Uterus (tissue), 3 donors: ENCODE measurements at regions not wholly inside any gene's neighbourhood (a gene's known extent, or its start where the extent isn't known, plus 50 kb on each side); places are given as distances from the start of the nearest gene placed in this dataset.

ENCODE experiments used
- DNase-seq, 2 donors: peaks; one replicate each; pipeline ENCODE4 v3.0.0-alpha.2; 2019 to 2020
- H3K27ac ChIP-seq, 2 donors: fragments of 200-600 bp; sonication (generic); 1 replicate in 1 of 2; 2 replicates in 1 of 2; pipeline ENCODE4 v1.5.1; 2016 to 2018
- H3K27me3 ChIP-seq, 2 donors: fragments of 200-600 bp; sonication (generic); one replicate each; pipeline ENCODE4 v1.5.1; 2018 to 2019; ENCODE audit warnings: control low read depth in 1 of 2
- H3K36me3 ChIP-seq, 2 donors: fragments of 200-600 bp; sonication (generic); one replicate each; pipeline ENCODE4 v1.5.1; 2019; ENCODE audit warnings: control low read depth in 1 of 2
- H3K4me1 ChIP-seq, 2 donors: fragments of 200-600 bp; sonication (generic); one replicate each; pipeline ENCODE4 v1.5.1; 2018 to 2019; ENCODE audit warnings: control low read depth in 1 of 2
- H3K4me3 ChIP-seq, 2 donors: fragments of 200-600 bp; sonication (generic); 1 replicate in 1 of 2; 2 replicates in 1 of 2; pipeline ENCODE4 v1.5.1; 2018 to 2019; ENCODE audit warnings: mild to moderate bottlenecking in 1 of 2
- H3K9me3 ChIP-seq, 2 donors: fragments of 200-600 bp; sonication (generic); one replicate each; pipeline ENCODE4 v1.5.1; 2019; ENCODE audit warnings: control low read depth in 1 of 2
- CTCF ChIP-seq, 4 experiments: fragments of 200-600 bp in 2 of 4; fragments of 450-650 bp in 2 of 4; sonication (generic) in 2 of 4; IDR thresholded peaks; one replicate each; pipeline ENCODE4 v1.5.1; 2016 to 2019; ENCODE audit warnings: antibody characterized with exemption in 4 of 4, mild to moderate bottlenecking in 2 of 4, moderate library complexity in 1 of 4
- POLR2A ChIP-seq, 2 donors: fragments of 450-650 bp; IDR thresholded peaks; one replicate each; pipeline ENCODE4 v1.6.1; 2016; ENCODE audit warnings: antibody characterized with exemption in 2 of 2, mild to moderate bottlenecking in 1 of 2, moderate library complexity in 1 of 2
- intact Hi-C: fragments of 100-400 bp; cut with DNase I; formaldehyde crosslinking; loops from one replicate; pipeline ENCODE4 v1.15.1; 2023; ENCODE audit warnings: low total_unique reads
- donor health status: DM: yes; HTN: yes; CAD: no.

- Histone ChIP-seq H3K36me3 (no peaks in the 10 kb centered on the region), H3K4me3 (no peak overlapping the region), H3K9me3 (no peaks in the 10 kb centered on the region), H3K27me3 (no peaks in the 10 kb centered on the region), H3K4me1 (no peaks in the 10 kb centered on the region), H3K27ac (no peak overlapping the region)
- intact Hi-C loops = no loop called here
- no peak for DNase-seq
- TF ChIP-seq POLR2A (IDR thresholded peaks at IDR 0.05) (no peak), CTCF (IDR thresholded peaks at IDR 0.05) (no peak)
Measured at GRCh38 chr5:90162324-90162723, 247.2 kb downstream of the CETN3 start.

GRCh38 chr5:90161414-90161813 is 248.1 kb downstream of the CETN3 start:
- Histone ChIP-seq H3K4me3 (no peak overlapping the region), H3K27me3 (no peaks in the 10 kb centered on the region), H3K9me3 (no peaks in the 10 kb centered on the region), H3K27ac (no peak overlapping the region), H3K4me1 (no peaks in the 10 kb centered on the region), H3K36me3 (no peaks in the 10 kb centered on the region)
- DNase-seq = no peak
- TF ChIP-seq CTCF (IDR thresholded peaks at IDR 0.05) = no peak
- no peak for TF ChIP-seq POLR2A (IDR thresholded peaks at IDR 0.05)
- intact Hi-C loops = no loop called here

- DNase-seq = no peak
- H3K36me3 ChIP-seq = no peaks in the 10 kb centered on the region
- H3K4me3 ChIP-seq = no peak overlapping the region
- no peaks in the 10 kb centered on the region for H3K27me3 ChIP-seq
- no peaks in the 10 kb centered on the region for H3K9me3 ChIP-seq
- intact Hi-C loops = no loop called here
- H3K4me1 ChIP-seq = no peaks in the 10 kb centered on the region
- no peak overlapping the region for H3K27ac ChIP-seq
- no peak for TF ChIP-seq CTCF (IDR thresholded peaks at IDR 0.05)
- TF ChIP-seq POLR2A (IDR thresholded peaks at IDR 0.05) = no peak
Measured at GRCh38 chr5:90158131-90158530, 251.4 kb downstream of the CETN3 start.

- intact Hi-C loops = no loop called here
- no peak for TF ChIP-seq POLR2A (IDR thresholded peaks at IDR 0.05)
- TF ChIP-seq CTCF (IDR thresholded peaks at IDR 0.05) = no peak
- H3K4me3 ChIP-seq = no peak overlapping the region
- no peaks in the 10 kb centered on the region for H3K36me3 ChIP-seq
- no peaks in the 10 kb centered on the region for H3K9me3 ChIP-seq
- H3K27ac ChIP-seq = no peak overlapping the region
- no peaks in the 10 kb centered on the region for H3K27me3 ChIP-seq
- H3K4me1 ChIP-seq = no peaks in the 10 kb centered on the region
- DNase-seq = no peak
Measured at GRCh38 chr5:90153031-90153430, 256.5 kb downstream of the CETN3 start.

- H3K36me3 ChIP-seq = no peaks in the 10 kb centered on the region
- TF ChIP-seq CTCF (IDR thresholded peaks at IDR 0.05) = no peak
- no peak for TF ChIP-seq POLR2A (IDR thresholded peaks at IDR 0.05)
- no peaks in the 10 kb centered on the region for H3K27me3 ChIP-seq
- no peak overlapping the region for H3K4me3 ChIP-seq
- no peak overlapping the region for H3K27ac ChIP-seq
- no peaks in the 10 kb centered on the region for H3K9me3 ChIP-seq
- no peaks in the 10 kb centered on the region for H3K4me1 ChIP-seq
- intact Hi-C loops = no loop called here
- DNase-seq = no peak
Measured at GRCh38 chr5:90144625-90145327, 264.8 kb downstream of the CETN3 start.
